H1 (cell line): ENCODE measurements at regions not wholly inside any gene's neighbourhood (a gene's known extent, or its start where the extent isn't known, plus 50 kb on each side); places are given as distances from the start of the nearest gene placed in this dataset.

Experiments
- CHD2 ChIP-seq: IDR thresholded peaks from 2 replicates; pipeline ENCODE4 v1.6.1; 2012; ENCODE audit warnings: low read length, improper control_type of control experiment
- CTCF ChIP-seq, 3 experiments: IDR thresholded peaks; 1 replicate in 2 of 3; 2 replicates in 1 of 3; pipeline versions ENCODE4 v1.5.1 to v1.6.1; 2011; ENCODE audit warnings: low read length in 3 of 3, mild to moderate bottlenecking in 3 of 3, inconsistent platforms in 2 of 3, low read depth in 1 of 3, moderate library complexity in 1 of 3; ENCODE audit not compliant: insufficient read depth in 1 of 3; ENCODE audit errors: control extremely low read depth in 1 of 3
- EP300 ChIP-seq, 2 experiments: IDR thresholded peaks; 1 replicate in 1 of 2; 2 replicates in 1 of 2; pipeline ENCODE4 v1.6.1; 2011 to 2012; ENCODE audit warnings: low read depth in 2 of 2, low read length in 2 of 2, mild to moderate bottlenecking in 2 of 2, borderline replicate concordance in 1 of 2, inconsistent platforms in 1 of 2, moderate library complexity in 1 of 2
- EZH2 ChIP-seq: fragments of 200-600 bp; sonication (generic); IDR thresholded peaks from 2 replicates; pipeline ENCODE4 v1.7.1; 2012; ENCODE audit warnings: low read depth, mild to moderate bottlenecking, moderate library complexity, low read length, inconsistent platforms; ENCODE audit not compliant: severe bottlenecking
- GABPA ChIP-seq: IDR thresholded peaks from 2 replicates; pipeline ENCODE4 v1.6.1; 2011; ENCODE audit warnings: mild to moderate bottlenecking, low read length, moderate library complexity, borderline replicate concordance; ENCODE audit not compliant: insufficient read depth
- GTF2F1 ChIP-seq: IDR thresholded peaks from 2 replicates; pipeline ENCODE4 v1.6.1; 2012; ENCODE audit warnings: low read depth, low read length, improper control_type of control experiment, borderline replicate concordance
- POLR2A ChIP-seq, 2 experiments: IDR thresholded peaks; 1 replicate in 1 of 2; 2 replicates in 1 of 2; pipeline ENCODE4 v1.6.1; 2011; ENCODE audit warnings: low read depth in 2 of 2, low read length in 2 of 2, mild to moderate bottlenecking in 2 of 2; ENCODE audit errors: control extremely low read depth in 1 of 2
- RFX5 ChIP-seq: IDR thresholded peaks from 2 replicates; pipeline ENCODE4 v1.6.1; 2011; ENCODE audit warnings: low read depth, low read length, improper control_type of control experiment, borderline replicate concordance
- SIX5 ChIP-seq: IDR thresholded peaks from 2 replicates; pipeline ENCODE4 v1.6.1; 2011; ENCODE audit warnings: mild to moderate bottlenecking, low read depth, low read length
- SP2 ChIP-seq: IDR thresholded peaks from 2 replicates; pipeline ENCODE4 v1.6.1; 2012; ENCODE audit warnings: mild to moderate bottlenecking, low read length, inconsistent platforms
- SRF ChIP-seq: IDR thresholded peaks from 2 replicates; pipeline ENCODE4 v1.6.1; 2011; ENCODE audit warnings: mild to moderate bottlenecking, low read depth, low read length, moderate library complexity
- USF2 ChIP-seq: IDR thresholded peaks from 2 replicates; pipeline ENCODE4 v1.6.1; 2011; ENCODE audit warnings: low read length, improper control_type of control experiment

GRCh38 chr1:190752131-190752530, 274.5 kb upstream of the BRINP3 start:
- no peak for TF ChIP-seq CTCF (IDR thresholded peaks at IDR 0.05; ENCODE audit: control extremely low read depth in 1 of 3, insufficient read depth in 1 of 3, low read depth in 1 of 3, low read length in 3 of 3)
- no peak for TF ChIP-seq SRF
- no peak for TF ChIP-seq RFX5
- no peak for TF ChIP-seq CHD2
- TF ChIP-seq EP300 (IDR thresholded peaks at IDR 0.05; ENCODE audit: borderline replicate concordance in 1 of 2, low read depth in 2 of 2, low read length in 2 of 2) = no peak
- no peak for TF ChIP-seq POLR2A (IDR thresholded peaks at IDR 0.05; ENCODE audit: control extremely low read depth in 1 of 2, low read depth in 2 of 2, low read length in 2 of 2)
- TF ChIP-seq GTF2F1 = no peak
- no peak for TF ChIP-seq USF2
- no peak for TF ChIP-seq GABPA
- TF ChIP-seq SIX5 = no peak
- TF ChIP-seq SP2 = no peak
- TF ChIP-seq EZH2 = no peak
